Heart right ventricle (tissue), 16 donors: ENCODE measurements at regions not wholly inside any gene's neighbourhood (a gene's known extent, or its start where the extent isn't known, plus 50 kb on each side); places are given as distances from the start of the nearest gene placed in this dataset.

Experiments
- ATAC-seq, 8 donors: fragments of 200-7000 bp; cut with Tn5 transposase; one replicate each; pipeline ENCODE4 v1.9.1; 2020; ENCODE audit warnings: mild to moderate bottlenecking in 8 of 8, moderate library complexity in 8 of 8, moderate number of reproducible peaks in 1 of 8
- DNase-seq, 2 donors: peaks; one replicate each; pipeline ENCODE4 v3.0.0-alpha.2; 2020
- H3K27ac ChIP-seq, 10 donors: fragments of 200-600 bp; sonication (generic) in 2 of 10; one replicate each; pipeline versions ENCODE4 v1.5.0 to v1.8.0; 2020 to 2022; ENCODE audit warnings: mild to moderate bottlenecking in 3 of 10
- H3K27me3 ChIP-seq, 7 donors: fragments of 200-600 bp; one replicate each; pipeline ENCODE4 v1.8.0; 2021 to 2022; ENCODE audit warnings: mild to moderate bottlenecking in 2 of 7
- H3K36me3 ChIP-seq, 9 donors: fragments of 200-600 bp; sonication (generic) in 1 of 9; one replicate each; pipeline versions ENCODE4 v1.5.0 to v1.8.0; 2020 to 2022; ENCODE audit warnings: mild to moderate bottlenecking in 2 of 9
- H3K4me1 ChIP-seq, 9 donors: fragments of 200-600 bp; sonication (generic) in 1 of 9; one replicate each; pipeline versions ENCODE4 v1.5.0 to v1.8.0; 2020 to 2022; ENCODE audit warnings: mild to moderate bottlenecking in 4 of 9
- H3K4me3 ChIP-seq, 10 donors: fragments of 200-600 bp; sonication (generic) in 2 of 10; one replicate each; pipeline versions ENCODE4 v1.5.0 to v1.8.0; 2020 to 2022; ENCODE audit warnings: mild to moderate bottlenecking in 7 of 10, moderate library complexity in 2 of 10
- H3K9me3 ChIP-seq, 11 donors: fragments of 200-600 bp in 10 of 11; sonication (generic) in 2 of 11; one replicate each; pipeline versions ENCODE4 v1.5.0 to v1.8.0; 2013 to 2022; ENCODE audit warnings: mild to moderate bottlenecking in 2 of 11, control low read depth in 1 of 11, moderate library complexity in 1 of 11
- WGBS, 2 donors: extraction: QIAGEN DNeasy Blood & Tissue Kit; methylation state at CpG; one replicate each; pipeline ENCODE4 v1.1.7; 2013; ENCODE audit warnings: inconsistent platforms in 1 of 2; 5-methylcytosine and 5-hydroxymethylcytosine counted together
- intact Hi-C, 10 donors: fragments of 100-400 bp; cut with DNase I; formaldehyde crosslinking; loops; one replicate each; pipeline versions ENCODE4 v1.11.1 to v1.14.2; 2022
- TF ChIP-seq, protein P1 (sequence below), 9 donors: fragments of 200-600 bp; sonication (generic) in 2 of 9; IDR thresholded peaks; one replicate each; pipeline versions ENCODE4 v1.5.0 to v1.8.0; 2021 to 2022; ENCODE audit warnings: antibody characterized with exemption in 9 of 9, mild to moderate bottlenecking in 5 of 9, moderate library complexity in 1 of 9
- donor health status: Arrhythmogenic right ventricular cardiomyopathy.
- donor health status: ischemic (EF 13 %, LVEDD 7.1; RV severe dilation, severe dysfunction).
- donor health status: healthy with polysubstance abuse.
- donor health status: DM: no; HTN: yes; CAD: no.
- donor health status: DM: no; HTN: no; CAD: no.
- donor health status: ischemic (EF 25% LVEDD 6.9; RV normal size, moderate dysfunction).
- donor health status: ischemic (EF 25% LVEDD 5.7; RV mildly dilated, moderate dysfunction).
- donor health status: healthy.
- donor health status: DM: yes; HTN: yes; CAD: no.
- donor health status: Ischemic cardiomyopathy.
- donor health status: ischemic (EF 35%, LVEDD 5.7; RV mildly dilated, moderate dysfunction).
- donor health status: nonischemic (EF 11% LVEDD 7.7; RV severe dilation, severe dysfunction).
- donor health status: DM: yes; HTN: yes; CAD: no.
- donor health status: PGD.
- donor health status: ischemic (EF 29% LVEDD 5.4; RV normal size, mild dysfunction).
- donor health status: nonischemic (EF 23%, LVEDD 6.1; RV moderate dilation, normal function).

DNA sequence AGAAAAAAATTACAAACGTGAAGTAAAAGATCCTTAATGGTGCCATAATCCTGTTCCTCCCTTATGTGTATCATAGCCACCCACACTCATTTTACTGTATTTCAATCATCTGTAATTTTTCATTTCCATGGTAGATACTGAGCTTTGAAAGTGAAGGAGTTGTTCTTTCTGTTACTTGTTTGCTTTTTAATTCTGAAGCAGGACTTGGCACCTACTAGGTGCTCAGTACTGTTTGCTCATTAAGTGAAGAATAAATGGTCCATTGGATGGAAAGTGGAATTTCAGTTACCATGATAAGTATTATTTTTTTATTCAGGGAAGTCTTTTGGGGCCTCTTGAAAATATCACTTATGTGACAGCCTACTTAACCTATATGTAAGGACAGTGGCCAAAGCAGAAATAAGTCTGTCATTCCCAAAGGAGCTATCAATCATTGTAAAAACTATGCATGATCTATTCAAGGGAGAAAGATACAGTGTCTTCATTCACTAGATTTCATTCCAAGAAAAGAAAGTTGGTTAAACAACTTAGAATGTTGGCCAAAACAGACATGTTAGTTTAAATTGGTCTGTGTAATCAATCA is 1244.4 kb upstream of the SEL1L start:
- Histone ChIP-seq H3K27ac (no peak overlapping the region), H3K4me3 (no peak overlapping the region), H3K9me3 (peaks cover 0 to 3% (median 0%) of the 10 kb centered on the region in 11 donors), H3K4me1 (no peaks in the 10 kb centered on the region), H3K27me3 (no peaks in the 10 kb centered on the region), H3K36me3 (no peaks in the 10 kb centered on the region)
- 53 to 75% methylated on average over 1 of the region's 1 CpG for WGBS, 2 donors
- TF ChIP-seq, protein P1, sequence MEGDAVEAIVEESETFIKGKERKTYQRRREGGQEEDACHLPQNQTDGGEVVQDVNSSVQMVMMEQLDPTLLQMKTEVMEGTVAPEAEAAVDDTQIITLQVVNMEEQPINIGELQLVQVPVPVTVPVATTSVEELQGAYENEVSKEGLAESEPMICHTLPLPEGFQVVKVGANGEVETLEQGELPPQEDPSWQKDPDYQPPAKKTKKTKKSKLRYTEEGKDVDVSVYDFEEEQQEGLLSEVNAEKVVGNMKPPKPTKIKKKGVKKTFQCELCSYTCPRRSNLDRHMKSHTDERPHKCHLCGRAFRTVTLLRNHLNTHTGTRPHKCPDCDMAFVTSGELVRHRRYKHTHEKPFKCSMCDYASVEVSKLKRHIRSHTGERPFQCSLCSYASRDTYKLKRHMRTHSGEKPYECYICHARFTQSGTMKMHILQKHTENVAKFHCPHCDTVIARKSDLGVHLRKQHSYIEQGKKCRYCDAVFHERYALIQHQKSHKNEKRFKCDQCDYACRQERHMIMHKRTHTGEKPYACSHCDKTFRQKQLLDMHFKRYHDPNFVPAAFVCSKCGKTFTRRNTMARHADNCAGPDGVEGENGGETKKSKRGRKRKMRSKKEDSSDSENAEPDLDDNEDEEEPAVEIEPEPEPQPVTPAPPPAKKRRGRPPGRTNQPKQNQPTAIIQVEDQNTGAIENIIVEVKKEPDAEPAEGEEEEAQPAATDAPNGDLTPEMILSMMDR (IDR thresholded peaks at IDR 0.05) = no peak
- ATAC-seq (no peak), DNase-seq (no peak)
- intact Hi-C loops = no loop called here

DNA sequence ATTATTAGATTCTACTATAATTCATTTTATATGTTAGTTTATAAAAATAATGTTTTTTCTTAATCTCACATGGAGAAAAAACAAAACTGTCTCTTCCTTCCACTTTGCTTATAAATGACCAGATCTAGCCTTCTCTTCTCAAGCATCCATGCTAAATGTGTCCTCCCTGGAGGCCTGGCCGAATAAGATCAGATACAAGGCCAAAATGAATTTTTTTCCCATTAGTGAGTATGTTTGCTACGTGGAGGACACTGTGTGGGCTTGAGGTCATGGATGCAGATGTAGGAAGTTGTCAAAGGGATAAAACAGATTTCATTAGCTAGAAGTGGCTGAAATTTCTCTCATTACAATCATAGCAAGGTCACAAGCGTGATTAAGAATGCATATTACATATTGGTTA is 1244.9 kb upstream of the SEL1L start:
- H3K27ac ChIP-seq = no peak overlapping the region
- TF ChIP-seq, protein P1 (IDR thresholded peaks at IDR 0.05) = no peak
- no peak overlapping the region for H3K4me3 ChIP-seq
- no peaks in the 10 kb centered on the region for H3K36me3 ChIP-seq
- H3K4me1 ChIP-seq = no peaks in the 10 kb centered on the region
- peaks cover 0 to 3% (median 0%) of the 10 kb centered on the region in 11 donors for H3K9me3 ChIP-seq
- intact Hi-C loops = no loop called here
- 57 to 67% methylated on average over 3 of the region's 3 CpGs for WGBS, 2 donors
- ATAC-seq (no peak), DNase-seq (no peak)
- no peaks in the 10 kb centered on the region for H3K27me3 ChIP-seq

DNA sequence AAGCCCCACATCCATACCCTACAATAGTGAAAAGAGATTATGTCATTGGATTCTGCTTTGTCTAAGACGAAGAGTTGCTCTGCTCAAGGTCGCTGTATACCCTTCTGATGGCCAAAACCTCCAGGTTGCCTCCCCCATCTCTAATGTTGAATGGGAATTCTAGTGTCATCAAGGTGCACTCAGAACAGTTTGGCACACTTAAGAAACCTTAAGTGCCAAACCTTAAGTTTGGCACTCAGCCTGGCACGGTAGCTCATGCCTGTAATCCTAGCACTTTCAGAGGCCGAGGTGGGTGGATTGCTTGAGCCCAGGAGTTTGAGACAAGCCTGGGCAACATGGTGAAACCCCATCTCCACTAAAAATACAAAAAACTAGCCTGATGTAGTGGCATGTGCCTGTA is 1245.6 kb upstream of the SEL1L start:
- H3K36me3 ChIP-seq = no peaks in the 10 kb centered on the region
- WGBS, 2 donors = 83% methylated on average over 4 of the region's 4 CpGs
- DNase-seq (no peak), ATAC-seq (no peak)
- TF ChIP-seq, protein P1 (IDR thresholded peaks at IDR 0.05) = no peak
- H3K27ac ChIP-seq = no peak overlapping the region
- peaks cover 0 to 3% (median 0%) of the 10 kb centered on the region in 11 donors for H3K9me3 ChIP-seq
- H3K4me3 ChIP-seq = no peak overlapping the region
- intact Hi-C loops = no loop called here
- H3K27me3 ChIP-seq = no peaks in the 10 kb centered on the region
- no peaks in the 10 kb centered on the region for H3K4me1 ChIP-seq

DNA sequence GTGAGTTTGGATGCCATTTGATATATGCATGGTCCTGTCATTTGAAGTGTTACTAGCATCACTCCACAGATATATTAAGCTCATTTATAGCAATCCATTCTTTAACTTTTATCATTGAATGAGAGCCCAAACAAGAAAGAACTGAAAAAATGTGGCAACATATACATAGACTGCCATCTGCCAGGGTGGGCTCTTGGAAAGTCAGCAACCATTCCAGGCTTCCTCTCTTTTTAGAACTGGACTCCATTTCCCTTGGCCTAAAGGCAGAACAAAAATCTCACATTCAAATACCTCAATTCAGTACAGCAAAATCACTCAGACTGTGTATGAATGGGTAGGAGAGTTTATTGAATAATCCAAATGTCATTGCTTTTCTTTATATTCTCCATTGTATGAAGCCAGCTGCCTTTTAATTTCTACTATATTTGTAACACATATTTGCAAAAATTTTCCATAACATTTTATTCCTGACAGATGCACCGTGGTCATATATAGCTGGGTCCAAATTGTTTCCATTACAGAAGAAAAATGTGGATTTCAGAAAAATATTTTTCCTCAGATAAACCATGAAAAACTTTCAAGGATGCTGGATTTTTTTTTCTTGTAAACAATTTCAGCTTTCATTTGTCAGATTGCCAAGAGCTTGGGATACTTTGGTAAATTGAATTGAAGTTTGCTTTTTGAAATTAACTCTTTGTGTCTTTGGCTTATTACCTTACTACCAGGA is 1252.3 kb upstream of the SEL1L start:
- Histone ChIP-seq H3K4me1 (no peaks in the 10 kb centered on the region), H3K36me3 (no peaks in the 10 kb centered on the region), H3K27ac (no peak overlapping the region), H3K9me3 (peaks cover 0 to 3% (median 0%) of the 10 kb centered on the region in 11 donors), H3K4me3 (no peak overlapping the region), H3K27me3 (peaks cover 0 to 5% (median 0%) of the 10 kb centered on the region in 7 donors)
- DNase-seq = no peak
- TF ChIP-seq, protein P1 (IDR thresholded peaks at IDR 0.05) = no peak
- WGBS, 2 donors = 45 to 69% methylated on average over 1 of the region's 1 CpG
- intact Hi-C loops = no loop called here
- ATAC-seq = no peak
